Breast epithelium (tissue), 3 donors: ENCODE measurements at regions not wholly inside any gene's neighbourhood (a gene's known extent, or its start where the extent isn't known, plus 50 kb on each side); places are given as distances from the start of the nearest gene placed in this dataset.

Experiments used
- CTCF ChIP-seq, 3 donors: fragments of 450-650 bp; IDR thresholded peaks; one replicate each; pipeline ENCODE4 v1.5.1; 2016 to 2017; ENCODE audit warnings: antibody characterized with exemption in 3 of 3, mild to moderate bottlenecking in 3 of 3, moderate library complexity in 3 of 3
- POLR2A ChIP-seq: fragments of 450-650 bp; IDR thresholded peaks from one replicate; pipeline ENCODE4 v1.6.1; 2016; ENCODE audit warnings: antibody characterized with exemption, mild to moderate bottlenecking, moderate library complexity

DNA sequence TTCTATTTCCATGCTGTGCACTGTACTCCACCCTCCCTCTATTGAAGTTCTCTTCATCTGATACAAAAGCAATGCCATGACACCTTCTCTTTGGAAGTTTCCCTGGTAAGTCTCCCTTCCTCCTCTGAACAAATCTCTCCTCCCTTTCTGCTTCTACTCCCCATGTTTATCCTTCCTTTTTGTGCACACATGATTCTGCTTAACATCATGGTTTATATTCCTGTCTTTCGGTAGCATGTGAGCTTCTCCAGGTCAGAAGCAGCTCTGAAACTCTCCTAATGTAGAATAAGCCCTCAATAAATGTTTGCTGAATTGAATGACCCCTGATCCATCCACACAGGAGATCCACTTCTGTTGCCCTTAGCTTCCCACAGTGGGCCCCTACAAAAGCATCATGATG lies 328.6 kb downstream of the PLPP3 start:
- TF ChIP-seq CTCF (IDR thresholded peaks at IDR 0.05): no peak
- TF ChIP-seq POLR2A: no peak
